Muscle layer of colon (tissue), 2 donors: ENCODE measurements at regions not wholly inside any gene's neighbourhood (a gene's known extent, or its start where the extent isn't known, plus 50 kb on each side); places are given as distances from the start of the nearest gene placed in this dataset.

Experiments
- H3K27ac ChIP-seq: one replicate; pipeline ENCODE4 v1.7.0; 2013; ENCODE audit warnings: low read depth, mild to moderate bottlenecking, low read length, moderate library complexity
- H3K27me3 ChIP-seq, 2 donors: one replicate each; pipeline ENCODE4 v1.7.0; 2013; ENCODE audit warnings: low read length in 2 of 2, mild to moderate bottlenecking in 2 of 2; ENCODE audit not compliant: insufficient read depth in 2 of 2, control insufficient read depth in 1 of 2
- H3K36me3 ChIP-seq: one replicate; pipeline ENCODE4 v1.7.0; 2013; ENCODE audit warnings: mild to moderate bottlenecking, low read length; ENCODE audit not compliant: insufficient read depth
- H3K4me1 ChIP-seq: one replicate; pipeline ENCODE4 v1.7.0; 2013; ENCODE audit warnings: mild to moderate bottlenecking, low read length; ENCODE audit not compliant: insufficient read depth
- H3K4me3 ChIP-seq, 2 donors: one replicate each; pipeline ENCODE4 v1.7.0; 2013; ENCODE audit warnings: low read length in 2 of 2, low read depth in 1 of 2, mild to moderate bottlenecking in 1 of 2, moderate library complexity in 1 of 2
- H3K9ac ChIP-seq: one replicate; pipeline ENCODE4 v1.7.0; 2013; ENCODE audit warnings: low read length
- H3K9me3 ChIP-seq: one replicate; pipeline ENCODE4 v1.7.0; 2013; ENCODE audit warnings: mild to moderate bottlenecking, low read length
- donor health status: abdominal sarcoma.
- donor health status: Adenocarcinoma of cecum.

DNA sequence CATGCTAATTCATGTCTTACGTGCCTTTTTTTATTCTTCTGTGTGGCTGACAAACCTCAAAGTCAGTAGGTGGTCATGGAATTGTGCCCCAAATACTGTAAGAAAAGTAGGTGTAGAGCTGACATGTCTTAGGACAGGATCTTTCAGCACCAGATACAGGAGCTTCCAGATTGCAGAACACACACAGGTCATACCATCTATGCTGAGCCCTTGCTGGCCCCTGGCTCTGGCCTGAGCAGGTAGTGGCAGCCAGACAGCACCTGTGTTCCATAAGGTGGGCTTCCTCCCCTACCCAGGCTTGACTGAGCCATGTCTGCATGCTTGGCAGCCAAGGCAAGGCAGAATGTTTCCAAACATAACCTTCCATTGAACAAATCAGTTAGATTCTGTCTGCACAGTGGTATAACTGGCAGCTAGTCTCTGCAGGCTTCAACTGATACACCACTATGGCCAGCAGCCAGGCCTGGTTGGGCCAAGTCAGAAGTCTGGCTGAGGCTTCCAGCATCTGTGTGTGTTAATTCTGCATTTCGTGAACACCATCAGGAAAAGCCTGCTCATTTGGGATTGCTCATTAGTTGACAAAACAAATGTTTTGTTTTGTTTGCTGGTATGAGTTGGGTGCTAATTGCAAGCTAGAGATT is 366.5 kb downstream of the FOXA2 start:
- H3K4me1 ChIP-seq = no peaks in the 10 kb centered on the region
- no peak overlapping the region for H3K4me3 ChIP-seq
- no peaks in the 10 kb centered on the region for H3K36me3 ChIP-seq
- H3K27ac ChIP-seq = no peak overlapping the region
- H3K9me3 ChIP-seq = no peaks in the 10 kb centered on the region
- no peaks in the 10 kb centered on the region for H3K27me3 ChIP-seq
- no peak overlapping the region for H3K9ac ChIP-seq

GRCh38 chr20:22216984-22217383 is 367.4 kb downstream of the FOXA2 start:
- no peak overlapping the region for H3K4me3 ChIP-seq
- H3K9me3 ChIP-seq = no peaks in the 10 kb centered on the region
- H3K9ac ChIP-seq = no peak overlapping the region
- no peak overlapping the region for H3K27ac ChIP-seq
- H3K27me3 ChIP-seq = no peaks in the 10 kb centered on the region
- no peaks in the 10 kb centered on the region for H3K4me1 ChIP-seq
- H3K36me3 ChIP-seq = no peaks in the 10 kb centered on the region

- Histone ChIP-seq H3K27ac (no peak overlapping the region), H3K4me3 (no peak overlapping the region), H3K27me3 (no peaks in the 10 kb centered on the region), H3K4me1 (no peaks in the 10 kb centered on the region), H3K9ac (no peak overlapping the region), H3K9me3 (no peaks in the 10 kb centered on the region), H3K36me3 (no peaks in the 10 kb centered on the region)
Observed at GRCh38 chr20:22214296-22214695, 370.1 kb downstream of the FOXA2 start.

- Histone ChIP-seq H3K4me3 (no peak overlapping the region), H3K27me3 (no peaks in the 10 kb centered on the region), H3K36me3 (no peaks in the 10 kb centered on the region), H3K27ac (no peak overlapping the region), H3K9ac (no peak overlapping the region), H3K4me1 (no peaks in the 10 kb centered on the region), H3K9me3 (no peaks in the 10 kb centered on the region)
Observed at GRCh38 chr20:22213271-22213670, 371.1 kb downstream of the FOXA2 start.

GRCh38 chr20:22207280-22207679 is 377.1 kb downstream of the FOXA2 start:
- Histone ChIP-seq H3K9me3 (no peaks in the 10 kb centered on the region), H3K9ac (no peak overlapping the region), H3K4me1 (no peaks in the 10 kb centered on the region), H3K4me3 (no peak overlapping the region), H3K36me3 (no peaks in the 10 kb centered on the region), H3K27ac (no peak overlapping the region), H3K27me3 (no peaks in the 10 kb centered on the region)

DNA sequence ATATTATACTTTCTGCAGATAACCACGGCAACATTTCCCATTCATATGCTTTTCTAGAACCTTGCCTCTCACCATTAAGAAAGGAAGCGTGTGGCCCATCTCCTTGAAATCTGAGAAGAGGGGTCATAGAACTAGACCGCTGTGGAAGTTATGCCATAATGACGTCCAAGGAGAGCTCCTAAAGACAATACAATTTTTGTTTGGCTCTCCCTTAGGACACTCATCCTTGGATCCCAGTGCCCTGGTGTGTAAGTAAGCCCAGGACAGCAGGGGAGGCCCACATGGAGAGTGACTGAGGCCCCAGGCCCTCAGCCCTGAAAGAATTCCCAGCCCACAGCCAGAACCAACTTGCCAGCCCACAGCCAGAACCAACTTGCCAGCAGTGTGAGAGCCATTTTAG is 379.6 kb downstream of the FOXA2 start:
- Histone ChIP-seq H3K27ac (no peak overlapping the region), H3K27me3 (no peaks in the 10 kb centered on the region), H3K4me1 (no peaks in the 10 kb centered on the region), H3K36me3 (no peaks in the 10 kb centered on the region), H3K9me3 (no peaks in the 10 kb centered on the region), H3K9ac (no peak overlapping the region), H3K4me3 (no peak overlapping the region)

DNA sequence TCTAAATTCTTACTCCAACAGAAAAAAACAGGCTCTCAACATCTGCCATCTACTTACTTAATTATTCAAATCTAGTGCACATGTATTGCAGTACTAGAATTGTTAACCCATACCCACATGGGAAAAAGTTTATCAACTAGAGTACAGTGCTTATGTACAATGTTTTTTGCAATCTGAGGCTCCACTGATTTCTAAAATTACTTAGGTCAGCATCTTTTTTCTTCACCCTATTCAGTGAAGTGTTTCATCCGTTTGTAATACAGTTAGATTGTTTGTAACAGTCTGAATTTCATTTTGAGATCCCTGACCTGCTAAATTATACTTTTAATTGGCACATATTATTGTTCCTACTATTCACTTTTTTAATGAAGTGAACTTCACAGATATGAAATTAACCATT is 402.2 kb downstream of the FOXA2 start:
- Histone ChIP-seq H3K4me3 (no peak overlapping the region), H3K4me1 (no peaks in the 10 kb centered on the region), H3K27me3 (no peaks in the 10 kb centered on the region), H3K27ac (no peak overlapping the region), H3K36me3 (no peaks in the 10 kb centered on the region), H3K9me3 (no peaks in the 10 kb centered on the region), H3K9ac (no peak overlapping the region)

DNA sequence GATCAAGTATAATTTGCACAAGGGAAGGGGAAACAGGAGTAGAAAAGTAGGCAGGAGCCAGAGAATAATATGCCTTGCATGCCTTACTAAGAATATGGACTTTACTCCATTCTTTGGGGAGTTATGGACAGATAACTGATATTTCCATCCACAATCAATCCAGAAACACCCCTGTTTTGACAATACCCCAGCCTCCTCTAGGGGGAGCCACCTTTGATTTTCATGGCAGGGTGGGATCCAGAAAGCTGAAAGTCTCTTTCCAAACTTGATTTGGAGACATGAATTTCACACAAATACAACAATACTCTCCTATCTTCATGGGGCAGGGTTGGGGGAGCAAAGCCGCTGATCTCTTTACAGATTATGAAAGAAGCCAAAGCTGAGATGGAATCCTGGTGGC is 404.1 kb downstream of the FOXA2 start:
- Histone ChIP-seq H3K4me1 (no peaks in the 10 kb centered on the region), H3K36me3 (no peaks in the 10 kb centered on the region), H3K4me3 (no peak overlapping the region), H3K27me3 (no peaks in the 10 kb centered on the region), H3K27ac (no peak overlapping the region), H3K9me3 (no peaks in the 10 kb centered on the region), H3K9ac (no peak overlapping the region)

GRCh38 chr20:22160101-22160652 is 424.2 kb downstream of the FOXA2 start:
- Histone ChIP-seq H3K36me3 (no peaks in the 10 kb centered on the region), H3K9ac (no peak overlapping the region), H3K4me3 (no peak overlapping the region), H3K27me3 (no peaks in the 10 kb centered on the region), H3K9me3 (no peaks in the 10 kb centered on the region), H3K27ac (no peak overlapping the region), H3K4me1 (no peaks in the 10 kb centered on the region)

DNA sequence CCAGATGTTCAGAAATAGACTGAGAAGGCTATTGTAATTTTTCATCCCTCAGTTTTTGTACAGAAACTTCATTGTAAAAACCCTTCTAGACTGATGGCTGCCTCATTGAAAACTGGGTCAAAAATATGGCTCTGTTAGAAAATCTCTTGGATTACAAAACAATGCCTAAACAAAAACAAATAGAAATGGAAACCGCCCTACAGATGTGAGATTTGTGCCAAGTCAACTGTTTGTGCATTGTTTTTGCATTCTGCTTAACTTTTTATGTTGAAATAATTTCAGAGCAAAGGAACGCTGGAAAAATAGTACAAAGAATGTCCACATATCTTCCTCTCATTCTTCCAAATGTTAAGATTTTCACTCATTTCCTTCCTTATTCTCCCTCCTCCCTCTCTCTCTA is 425.1 kb downstream of the FOXA2 start:
- Histone ChIP-seq H3K27ac (no peak overlapping the region), H3K27me3 (no peaks in the 10 kb centered on the region), H3K9ac (no peak overlapping the region), H3K36me3 (no peaks in the 10 kb centered on the region), H3K4me3 (no peak overlapping the region), H3K9me3 (no peaks in the 10 kb centered on the region), H3K4me1 (no peaks in the 10 kb centered on the region)

- Histone ChIP-seq H3K9ac (no peak overlapping the region), H3K4me1 (no peaks in the 10 kb centered on the region), H3K4me3 (no peak overlapping the region), H3K27me3 (no peaks in the 10 kb centered on the region), H3K36me3 (no peaks in the 10 kb centered on the region), H3K9me3 (peaks cover 4% of the 10 kb centered on the region), H3K27ac (no peak overlapping the region)
Observed at GRCh38 chr20:22127587-22127986, 422.1 kb downstream of the PAX1 start.

DNA sequence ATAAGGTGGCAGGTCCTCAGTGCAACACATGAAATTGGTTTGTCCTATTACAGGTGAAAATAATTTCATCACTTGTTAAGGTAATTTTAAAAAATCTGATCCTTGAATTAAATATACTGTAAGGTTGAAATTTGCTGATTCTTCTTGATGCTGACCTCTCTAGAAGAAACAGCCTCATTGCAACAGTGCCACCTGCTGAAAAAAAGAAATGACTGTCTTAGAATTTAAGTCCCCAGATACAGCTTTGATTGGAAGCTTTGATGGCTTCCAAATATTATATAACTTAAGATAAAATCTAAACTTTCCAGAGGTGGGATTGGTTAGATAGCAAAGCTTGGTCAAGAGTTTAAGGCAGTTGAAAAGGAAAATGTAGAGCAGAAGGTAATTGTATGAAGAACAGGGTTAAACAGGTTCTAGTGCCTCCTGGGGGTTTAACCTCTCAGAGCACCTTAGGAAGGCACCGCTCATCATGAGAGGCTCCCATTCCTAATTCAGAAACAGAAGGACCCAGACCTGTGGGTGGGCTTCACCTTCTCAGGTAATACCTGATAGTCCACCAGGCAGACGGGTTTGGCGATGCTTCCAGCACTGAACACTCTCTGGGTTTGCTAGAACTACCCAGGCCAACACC is 401.0 kb downstream of the PAX1 start:
- Histone ChIP-seq H3K9me3 (no peaks in the 10 kb centered on the region), H3K4me3 (no peak overlapping the region), H3K9ac (no peak overlapping the region), H3K36me3 (no peaks in the 10 kb centered on the region), H3K4me1 (no peaks in the 10 kb centered on the region), H3K27me3 (peaks cover 0 to 6% of the 10 kb centered on the region in 2 donors), H3K27ac (no peak overlapping the region)
